Heart left ventricle (tissue), 16 donors: ENCODE measurements at regions not wholly inside any gene's neighbourhood (a gene's known extent, or its start where the extent isn't known, plus 50 kb on each side); places are given as distances from the start of the nearest gene placed in this dataset.

Experiments
- ATAC-seq, 4 donors: fragments of 200-7000 bp; cut with Tn5 transposase; one replicate each; pipeline ENCODE4 v1.9.1; 2020 to 2022; ENCODE audit warnings: moderate library complexity in 4 of 4, mild to moderate bottlenecking in 3 of 4, moderate number of reproducible peaks in 1 of 4
- DNase-seq, 5 donors: peaks; one replicate each; pipeline ENCODE4 v3.0.0-alpha.2; 2020
- H3K27ac ChIP-seq, 12 donors: fragments of 200-600 bp; sonication (generic) in 4 of 12; one replicate each; pipeline versions ENCODE4 v1.5.0 to v1.8.0; 2016 to 2022; ENCODE audit warnings: mild to moderate bottlenecking in 2 of 12
- H3K27me3 ChIP-seq, 9 donors: fragments of 200-600 bp; sonication (generic) in 2 of 9; one replicate each; pipeline versions ENCODE4 v1.5.1 to v1.8.0; 2016 to 2022; ENCODE audit warnings: mild to moderate bottlenecking in 3 of 9
- H3K36me3 ChIP-seq, 9 donors: fragments of 200-600 bp; sonication (generic) in 2 of 9; one replicate each; pipeline versions ENCODE4 v1.5.0 to v1.8.0; 2018 to 2022; ENCODE audit warnings: mild to moderate bottlenecking in 2 of 9
- H3K4me1 ChIP-seq, 12 donors: fragments of 200-600 bp; sonication (generic) in 4 of 12; one replicate each; pipeline versions ENCODE4 v1.5.0 to v1.8.0; 2016 to 2022; ENCODE audit warnings: mild to moderate bottlenecking in 3 of 12
- H3K4me3 ChIP-seq, 12 donors: fragments of 200-600 bp; sonication (generic) in 4 of 12; one replicate each; pipeline versions ENCODE4 v1.5.0 to v1.8.0; 2017 to 2022; ENCODE audit warnings: mild to moderate bottlenecking in 9 of 12, moderate library complexity in 4 of 12
- H3K9me3 ChIP-seq, 12 donors: fragments of 200-600 bp; sonication (generic) in 4 of 12; one replicate each; pipeline versions ENCODE4 v1.5.0 to v1.8.0; 2016 to 2022; ENCODE audit warnings: mild to moderate bottlenecking in 1 of 12
- CTCF ChIP-seq, 12 donors: fragments of 200-600 bp; sonication (generic) in 4 of 12; IDR thresholded peaks; one replicate each; pipeline versions ENCODE4 v1.5.0 to v1.8.0; 2018 to 2022; ENCODE audit warnings: antibody characterized with exemption in 12 of 12, mild to moderate bottlenecking in 5 of 12
- POLR2A ChIP-seq, 2 donors: fragments of 450-650 bp; IDR thresholded peaks; one replicate each; pipeline ENCODE4 v1.6.1; 2017; ENCODE audit warnings: antibody characterized with exemption in 2 of 2, mild to moderate bottlenecking in 2 of 2, moderate library complexity in 2 of 2
- WGBS, 4 donors: extraction: QIAGEN DNeasy Blood & Tissue Kit in 2 of 4; methylation state at CpG; one replicate each; pipeline versions ENCODE4 v1.1.5 to v1.1.7; 2013 to 2018; 5-methylcytosine and 5-hydroxymethylcytosine counted together
- intact Hi-C, 10 donors: fragments of 100-400 bp; cut with DNase I; formaldehyde crosslinking; loops; one replicate each; pipeline versions ENCODE4 v1.11.1 to v1.14.2; 2022
- donor health status: ischemic (EF 13 %, LVEDD 7.1; RV severe dilation, severe dysfunction).
- donor health status: healthy with polysubstance abuse.
- donor health status: DM: no; HTN: yes; CAD: no.
- donor health status: DM: no; HTN: no; CAD: no.
- donor health status: ischemic (EF 25% LVEDD 6.9; RV normal size, moderate dysfunction).
- donor health status: ischemic (EF 25% LVEDD 5.7; RV mildly dilated, moderate dysfunction).
- donor health status: healthy.
- donor health status: DM: yes; HTN: yes; CAD: no.
- donor health status: ischemic (EF 35%, LVEDD 5.7; RV mildly dilated, moderate dysfunction).
- donor health status: nonischemic (EF 11% LVEDD 7.7; RV severe dilation, severe dysfunction).
- donor health status: DM: yes; HTN: yes; CAD: no.
- donor health status: PGD.
- donor health status: ischemic (EF 29% LVEDD 5.4; RV normal size, mild dysfunction).
- donor health status: nonischemic (EF 23%, LVEDD 6.1; RV moderate dilation, normal function).

GRCh38 chr3:20322085-20322484, 136.1 kb upstream of the SGO1 start:
- Histone ChIP-seq H3K4me3 (no peak overlapping the region), H3K36me3 (no peaks in the 10 kb centered on the region), H3K4me1 (peaks cover 0 to 22% (median 0%) of the 10 kb centered on the region in 12 donors), H3K27me3 (no peaks in the 10 kb centered on the region), H3K9me3 (no peaks in the 10 kb centered on the region), H3K27ac (no peak overlapping the region)
- 82 to 99% (median 94%) methylated on average over 1 of the region's 1 CpG for WGBS, 4 donors
- TF ChIP-seq CTCF (IDR thresholded peaks at IDR 0.05) (no peak), POLR2A (IDR thresholded peaks at IDR 0.05) (no peak)
- intact Hi-C loops: loop anchor here in 1 of 10 donors (10.0 kb wide), 1 partner anchor 1793 kb away; no protein-coding TSS in a partner anchor
- ATAC-seq (no peak), DNase-seq (no peak)

- Histone ChIP-seq H3K36me3 (no peaks in the 10 kb centered on the region), H3K4me1 (peaks cover 0 to 25% (median 0%) of the 10 kb centered on the region in 12 donors), H3K9me3 (no peaks in the 10 kb centered on the region), H3K27me3 (no peaks in the 10 kb centered on the region), H3K4me3 (no peak overlapping the region), H3K27ac (no peak overlapping the region)
- ATAC-seq: no peak
- WGBS, 4 donors: 95 to 97% (median 96%) methylated on average over 8 of the region's 8 CpGs
- no peak for DNase-seq
- TF ChIP-seq CTCF (IDR thresholded peaks at IDR 0.05) (no peak), POLR2A (IDR thresholded peaks at IDR 0.05) (no peak)
- intact Hi-C loops: loop anchor here in 1 of 10 donors (10.0 kb wide), 1 partner anchor 1793 kb away; no protein-coding TSS in a partner anchor
Observed at GRCh38 chr3:20321391-20322047, 135.5 kb upstream of the SGO1 start.

GRCh38 chr3:20320489-20320888, 134.5 kb upstream of the SGO1 start:
- intact Hi-C loops: loop anchor here in 1 of 10 donors (10.0 kb wide), 1 partner anchor 1794 kb away; no protein-coding TSS in a partner anchor
- Histone ChIP-seq H3K9me3 (peaks cover 0 to 4% (median 0%) of the 10 kb centered on the region in 12 donors), H3K27me3 (no peaks in the 10 kb centered on the region), H3K4me1 (peaks cover 0 to 28% (median 0%) of the 10 kb centered on the region in 12 donors), H3K4me3 (no peak overlapping the region), H3K27ac (no peak overlapping the region), H3K36me3 (no peaks in the 10 kb centered on the region)
- TF ChIP-seq POLR2A (IDR thresholded peaks at IDR 0.05) (no peak), CTCF (IDR thresholded peaks at IDR 0.05) (no peak)
- 17 to 39% (median 29%) methylated on average over 3 of the region's 3 CpGs for WGBS, 4 donors
- DNase-seq: no peak
- ATAC-seq: no peak

- DNase-seq (no peak), ATAC-seq (no peak)
- Histone ChIP-seq H3K36me3 (no peaks in the 10 kb centered on the region), H3K27ac (no peak overlapping the region), H3K27me3 (no peaks in the 10 kb centered on the region), H3K4me1 (peaks cover 0 to 24% (median 0%) of the 10 kb centered on the region in 12 donors), H3K9me3 (peaks cover 0 to 4% (median 0%) of the 10 kb centered on the region in 12 donors), H3K4me3 (no peak overlapping the region)
- TF ChIP-seq CTCF (IDR thresholded peaks at IDR 0.05) (no peak), POLR2A (IDR thresholded peaks at IDR 0.05) (no peak)
- intact Hi-C loops: no loop called here
Observed at GRCh38 chr3:20319551-20319950, 133.5 kb upstream of the SGO1 start.
